Retinal pigment epithelial cell (primary cell): ENCODE measurements at regions not wholly inside any gene's neighbourhood (a gene's known extent, or its start where the extent isn't known, plus 50 kb on each side); places are given as distances from the start of the nearest gene placed in this dataset.
A peak's percentile ranks its signal among the peaks of the same experiment; 100 is the strongest.

Experiments used
- DNase-seq: peaks from one replicate; pipeline ENCODE4 v3.0.0-alpha.2; 2010; ENCODE audit warnings: low read depth
- H3K4me3 ChIP-seq: 2 replicates; pipeline ENCODE4 v1.5.1; 2011; ENCODE audit warnings: mild to moderate bottlenecking, low read length, control low read depth, moderate library complexity
- TF ChIP-seq, protein P1 (sequence below): conservative IDR thresholded peaks from 2 replicates; pipeline ENCODE4 v1.5.1; 2011; ENCODE audit warnings: low read depth, low read length, control low read depth, inconsistent platforms

- no peak overlapping the region for H3K4me3 ChIP-seq
- TF ChIP-seq, protein P1, sequence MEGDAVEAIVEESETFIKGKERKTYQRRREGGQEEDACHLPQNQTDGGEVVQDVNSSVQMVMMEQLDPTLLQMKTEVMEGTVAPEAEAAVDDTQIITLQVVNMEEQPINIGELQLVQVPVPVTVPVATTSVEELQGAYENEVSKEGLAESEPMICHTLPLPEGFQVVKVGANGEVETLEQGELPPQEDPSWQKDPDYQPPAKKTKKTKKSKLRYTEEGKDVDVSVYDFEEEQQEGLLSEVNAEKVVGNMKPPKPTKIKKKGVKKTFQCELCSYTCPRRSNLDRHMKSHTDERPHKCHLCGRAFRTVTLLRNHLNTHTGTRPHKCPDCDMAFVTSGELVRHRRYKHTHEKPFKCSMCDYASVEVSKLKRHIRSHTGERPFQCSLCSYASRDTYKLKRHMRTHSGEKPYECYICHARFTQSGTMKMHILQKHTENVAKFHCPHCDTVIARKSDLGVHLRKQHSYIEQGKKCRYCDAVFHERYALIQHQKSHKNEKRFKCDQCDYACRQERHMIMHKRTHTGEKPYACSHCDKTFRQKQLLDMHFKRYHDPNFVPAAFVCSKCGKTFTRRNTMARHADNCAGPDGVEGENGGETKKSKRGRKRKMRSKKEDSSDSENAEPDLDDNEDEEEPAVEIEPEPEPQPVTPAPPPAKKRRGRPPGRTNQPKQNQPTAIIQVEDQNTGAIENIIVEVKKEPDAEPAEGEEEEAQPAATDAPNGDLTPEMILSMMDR, result no peak
- no peak for DNase-seq
Observed at GRCh38 chr13:40376867-40377535, 289.4 kb downstream of the FOXO1 start.

DNA sequence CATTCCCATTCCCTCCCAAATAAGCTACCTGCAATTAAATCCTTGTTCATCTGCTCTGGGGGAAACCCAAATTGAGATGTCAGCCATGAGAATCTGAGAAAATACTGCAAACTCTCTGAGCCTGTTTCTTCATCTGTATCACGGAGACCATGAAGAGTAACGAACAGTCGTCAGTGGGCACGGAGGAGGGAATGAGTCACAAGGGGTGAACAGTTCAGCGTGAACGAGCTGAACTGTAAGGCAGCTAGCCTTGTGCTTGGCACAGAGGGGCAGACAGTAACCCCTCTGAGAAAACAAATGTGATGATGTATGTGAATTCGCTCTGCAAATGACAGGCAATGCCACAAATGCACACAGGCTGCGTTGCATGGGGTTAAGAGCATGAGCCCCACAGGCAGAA is 288.7 kb downstream of the FOXO1 start:
- DNase-seq, result peak; percentile 75
- H3K4me3 ChIP-seq, result no peak overlapping the region
- TF ChIP-seq, protein P1, result no peak

- TF ChIP-seq, protein P1, result no peak
- H3K4me3 ChIP-seq, result no peak overlapping the region
Observed at GRCh38 chr13:40379196-40379595, 287.2 kb downstream of the FOXO1 start.

GRCh38 chr13:40379794-40380578 is 286.5 kb downstream of the FOXO1 start:
- DNase-seq, result no peak
- TF ChIP-seq, protein P1, result no peak

More at GRCh38 chr13:40379196-40379595, 287.2 kb downstream of the FOXO1 start:
- DNase-seq, result no peak

DNA sequence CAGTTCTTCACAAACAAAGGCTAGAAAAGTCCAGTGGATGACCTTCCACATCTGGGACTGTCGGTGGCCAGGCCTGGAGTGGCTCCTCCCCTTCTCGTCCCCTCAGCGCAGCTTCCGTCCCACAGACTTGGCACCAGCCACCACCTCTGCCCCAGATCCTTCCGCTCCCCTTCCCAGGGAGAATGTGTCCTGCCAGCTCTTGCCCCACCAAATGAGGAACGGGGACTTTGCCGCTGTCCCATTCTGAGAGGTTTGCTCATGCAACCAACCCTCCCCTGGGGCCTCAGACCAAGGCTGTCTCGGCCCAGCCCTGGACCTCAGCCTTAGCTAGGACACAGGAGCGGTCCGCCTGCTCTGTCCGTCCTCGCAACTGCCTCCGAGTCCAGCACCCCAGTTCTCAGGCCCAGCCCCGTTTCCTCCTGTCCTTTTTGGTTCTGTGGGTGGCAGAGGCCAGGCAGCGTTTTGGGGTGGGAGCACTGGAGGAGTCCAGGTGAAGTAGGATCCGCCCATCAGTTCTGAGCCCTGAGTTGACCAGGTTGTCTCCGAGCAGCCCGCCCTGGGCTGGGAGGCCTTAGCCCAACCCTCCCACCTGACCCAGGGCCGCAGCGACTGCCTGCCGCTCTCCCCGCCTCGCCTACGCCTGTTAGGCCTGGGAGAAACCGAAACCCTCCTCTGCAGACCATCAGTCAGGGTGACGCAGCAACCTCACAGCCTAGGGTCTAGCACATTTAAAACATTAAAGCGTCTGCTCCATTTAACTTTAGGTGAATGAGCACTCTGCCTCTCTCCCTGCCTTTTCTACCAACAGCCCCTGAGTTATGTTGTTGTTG is 284.3 kb downstream of the FOXO1 start:
- TF ChIP-seq, protein P1, result no peak
- no peak overlapping the region for H3K4me3 ChIP-seq

More at GRCh38 chr13:40379794-40380578, 286.5 kb downstream of the FOXO1 start:
- no peak overlapping the region for H3K4me3 ChIP-seq

DNA sequence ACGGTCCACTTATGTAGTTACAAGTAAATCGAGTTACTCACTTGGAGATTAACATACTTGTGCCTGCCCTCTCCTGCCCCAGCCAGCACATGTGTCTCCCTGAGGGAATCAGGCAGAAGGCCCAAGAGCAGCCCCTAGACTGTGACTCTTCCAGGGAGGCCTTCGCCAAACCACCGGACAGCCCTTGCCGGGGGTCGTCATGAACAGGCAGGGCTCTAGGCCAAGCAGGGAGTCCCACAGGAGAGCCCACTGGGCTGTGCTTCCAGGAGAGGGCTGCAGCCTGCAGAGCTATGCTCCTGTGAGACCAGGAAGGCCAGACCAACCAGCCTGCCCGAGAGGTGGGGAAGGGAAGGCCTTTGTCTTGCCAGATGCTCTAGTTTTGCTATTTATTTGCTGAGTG is 283.3 kb downstream of the FOXO1 start:
- H3K4me3 ChIP-seq, result no peak overlapping the region
- TF ChIP-seq, protein P1, result no peak
- DNase-seq, result peak; percentile 80

More for the DNA sequence above, 284.3 kb downstream of the FOXO1 start:
- DNase-seq, result no peak
